Endothelial cell of umbilical vein (primary cell): ENCODE measurements at regions not wholly inside any gene's neighbourhood (a gene's known extent, or its start where the extent isn't known, plus 50 kb on each side); places are given as distances from the start of the nearest gene placed in this dataset.

ENCODE experiments used
- BruUV-seq: library from RNA; stranded (reverse); fragments of 400-500 nt; replicated peaks from 2 replicates; lab custom pipeline; 2021; lab: Mats Ljungman, UMichigan
- CTCF ChIA-PET: fragments of 300-600, 350-600 bp; sonication (Branson Sonifier 250); formaldehyde crosslinking; loops from one replicate; lab custom pipeline; 2021; ENCODE audit warnings: antibody characterized with exemption, inconsistent platforms; lab: Charles Lee
- POLR2A ChIA-PET: fragments of 300-600, 350-600 bp; sonication (Branson Sonifier 250); formaldehyde crosslinking; loops from one replicate; lab custom pipeline; 2021; ENCODE audit warnings: antibody characterized with exemption, inconsistent platforms; lab: Charles Lee
- DNase-seq: peaks from one replicate; pipeline ENCODE4 v3.0.0-alpha.2; 2011; ENCODE audit warnings: low read depth, low spot score
- FAIRE-seq: peaks from 2 replicates; lab custom pipeline; 2011; peaks lifted over from hg19 to GRCh38; lab: Jason Lieb, UNC
- H2AFZ ChIP-seq: 2 replicates; pipeline ENCODE4 v1.6.0; 2012; ENCODE audit warnings: low read depth, low read length, control low read depth, inconsistent platforms
- H3K27ac ChIP-seq: 2 replicates; pipeline ENCODE4 v1.5.1; 2011; ENCODE audit warnings: low read depth, mild to moderate bottlenecking, control low read depth, low read length, moderate library complexity; ENCODE audit not compliant: insufficient read depth
- H3K27me3 ChIP-seq, 2 experiments: 2 replicates each; pipeline versions ENCODE4 v1.6.0 to v1.6.1; 2011; ENCODE audit warnings: low read length in 2 of 2, mixed read lengths in 1 of 2; ENCODE audit not compliant: control insufficient read depth in 2 of 2, insufficient read depth in 2 of 2
- H3K36me3 ChIP-seq, 2 experiments: 2 replicates in 1 of 2; 3 replicates in 1 of 2; pipeline ENCODE4 v1.5.1; 2011; ENCODE audit warnings: low read length in 2 of 2, mild to moderate bottlenecking in 1 of 2, moderate library complexity in 1 of 2; ENCODE audit not compliant: control insufficient read depth in 2 of 2, insufficient read depth in 2 of 2; ENCODE audit errors: extremely low read depth in 1 of 2
- H3K4me1 ChIP-seq: 3 replicates; pipeline ENCODE4 v1.5.1; 2011; ENCODE audit warnings: mild to moderate bottlenecking, low read length; ENCODE audit not compliant: control insufficient read depth, insufficient read depth; ENCODE audit errors: extremely low read depth
- H3K4me2 ChIP-seq: 2 replicates; pipeline ENCODE4 v1.6.1; 2011; ENCODE audit warnings: low read length, control low read depth, mixed read lengths; ENCODE audit not compliant: insufficient read depth
- H3K4me3 ChIP-seq, 3 experiments: fragments of 200-600 bp in 1 of 3; sonication (generic), shearing (Covaris generic) in 1 of 3; replicated peaks in 1 of 3; 2 replicates each; pipeline ENCODE4 v1.5.1; 2011 to 2016; ENCODE audit warnings: control low read depth in 3 of 3, low read length in 3 of 3, mild to moderate bottlenecking in 2 of 3, inconsistent platforms in 1 of 3, low read depth in 1 of 3, moderate library complexity in 1 of 3; ENCODE audit not compliant: insufficient read depth in 1 of 3
- H3K79me2 ChIP-seq: 2 replicates; pipeline ENCODE4 v1.6.0; 2012; ENCODE audit warnings: low read length, inconsistent platforms; ENCODE audit not compliant: control insufficient read depth, insufficient read depth
- H3K9ac ChIP-seq: replicated peaks from 2 replicates; pipeline ENCODE3; 2011; ENCODE audit warnings: low read length, control low read depth; ENCODE audit not compliant: insufficient read depth; ENCODE audit errors: extremely low read depth
- H3K9me1 ChIP-seq: replicated peaks from 3 replicates; pipeline ENCODE4 v1.6.0; 2011; ENCODE audit warnings: mild to moderate bottlenecking, low read length; ENCODE audit not compliant: control insufficient read depth, insufficient read depth; ENCODE audit errors: extremely low read depth
- H3K9me3 ChIP-seq: replicated peaks from 2 replicates; pipeline ENCODE4 v1.5.1; 2012; ENCODE audit warnings: low read length, inconsistent platforms; ENCODE audit not compliant: control insufficient read depth, insufficient read depth
- H4K20me1 ChIP-seq: replicated peaks from 2 replicates; pipeline ENCODE3; 2011; ENCODE audit warnings: mild to moderate bottlenecking, low read length; ENCODE audit not compliant: control insufficient read depth, insufficient read depth; ENCODE audit errors: extremely low read depth
- EZH2 ChIP-seq: IDR thresholded peaks from 2 replicates; pipeline ENCODE4 v1.6.1; 2012; ENCODE audit warnings: borderline replicate concordance, low read depth, mild to moderate bottlenecking, moderate library complexity, low read length, inconsistent platforms; ENCODE audit not compliant: severe bottlenecking
- FOS ChIP-seq: IDR thresholded peaks from 2 replicates; pipeline ENCODE4 v1.6.1; 2011; ENCODE audit warnings: mild to moderate bottlenecking, low read length, moderate library complexity, borderline replicate concordance; ENCODE audit not compliant: insufficient read depth
- GATA2 ChIP-seq: IDR thresholded peaks from 2 replicates; pipeline ENCODE4 v1.7.0; 2011; ENCODE audit warnings: low read depth, mild to moderate bottlenecking, moderate library complexity, mixed read lengths, low read length; ENCODE audit not compliant: insufficient read length, insufficient read depth
- JUN ChIP-seq: IDR thresholded peaks from 2 replicates; pipeline ENCODE4 v1.6.1; 2011; ENCODE audit warnings: borderline replicate concordance, low read depth; ENCODE audit not compliant: insufficient read length, insufficient read depth
- MYC ChIP-seq: IDR thresholded peaks from one replicate; pipeline ENCODE4 v1.6.1; 2011; ENCODE audit warnings: mild to moderate bottlenecking, low read depth, low read length
- POLR2A ChIP-seq: IDR thresholded peaks from 2 replicates; pipeline ENCODE4 v1.6.1; 2012; ENCODE audit warnings: low read depth, mild to moderate bottlenecking, control low read depth, low read length
- POLR2AphosphoS5 ChIP-seq: IDR thresholded peaks from 2 replicates; pipeline ENCODE4 v1.6.1; 2012; ENCODE audit warnings: low read depth, mild to moderate bottlenecking, control low read depth, low read length, moderate library complexity; ENCODE audit not compliant: insufficient read depth
- dilution Hi-C: fragments of 300-500 bp; cut with MboI; formaldehyde crosslinking; loops from one replicate; pipeline ENCODE4 v1.15.0; 2019; ENCODE audit warnings: low sequenced_read_pairs; ENCODE audit not compliant: extremely low pct_ligation_motif_present
- intact Hi-C: fragments of 100-400 bp; cut with micrococcal nuclease; formaldehyde crosslinking; loops from one replicate; pipeline ENCODE4 v1.10.0; 2022
- TF ChIP-seq, protein P1 (sequence below): IDR thresholded peaks from 2 replicates; pipeline ENCODE4 v1.6.1; 2011; ENCODE audit not compliant: insufficient read depth, insufficient read length
- TF ChIP-seq, protein P2 (sequence below), 2 donors: IDR thresholded peaks; 1 replicate in 1 of 2; 2 replicates in 1 of 2; pipeline ENCODE4 v1.5.1; 2011; ENCODE audit warnings: low read length in 2 of 2, mild to moderate bottlenecking in 2 of 2, moderate library complexity in 2 of 2, control low read depth in 1 of 2, inconsistent platforms in 1 of 2, low read depth in 1 of 2; ENCODE audit not compliant: insufficient read depth in 1 of 2; ENCODE audit errors: extremely low read depth in 1 of 2

- Histone ChIP-seq H4K20me1 (no peaks in the 10 kb centered on the region), H3K9me1 (no peaks in the 10 kb centered on the region), H3K27ac (no peak overlapping the region), H3K4me3 (no peak overlapping the region), H3K27me3 (peaks cover 9 to 29% of the 10 kb centered on the region in 2 experiments), H3K36me3 (no peaks in the 10 kb centered on the region), H3K4me1 (no peaks in the 10 kb centered on the region), H3K4me2 (no peak overlapping the region), H3K9ac (no peak overlapping the region), H3K79me2 (no peaks in the 10 kb centered on the region), H2AFZ (no peak overlapping the region), H3K9me3 (no peaks in the 10 kb centered on the region)
- dilution Hi-C loops = no loop called here
- FAIRE-seq = no peak
- POLR2A ChIA-PET = no interaction called here
- TF ChIP-seq MYC = no peak
- TF ChIP-seq, protein P1, sequence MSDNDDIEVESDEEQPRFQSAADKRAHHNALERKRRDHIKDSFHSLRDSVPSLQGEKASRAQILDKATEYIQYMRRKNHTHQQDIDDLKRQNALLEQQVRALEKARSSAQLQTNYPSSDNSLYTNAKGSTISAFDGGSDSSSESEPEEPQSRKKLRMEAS = no peak
- no peak for TF ChIP-seq FOS
- TF ChIP-seq JUN = no peak
- TF ChIP-seq EZH2 = no peak
- no peak for TF ChIP-seq POLR2A
- TF ChIP-seq GATA2 = no peak
- TF ChIP-seq, protein P2, sequence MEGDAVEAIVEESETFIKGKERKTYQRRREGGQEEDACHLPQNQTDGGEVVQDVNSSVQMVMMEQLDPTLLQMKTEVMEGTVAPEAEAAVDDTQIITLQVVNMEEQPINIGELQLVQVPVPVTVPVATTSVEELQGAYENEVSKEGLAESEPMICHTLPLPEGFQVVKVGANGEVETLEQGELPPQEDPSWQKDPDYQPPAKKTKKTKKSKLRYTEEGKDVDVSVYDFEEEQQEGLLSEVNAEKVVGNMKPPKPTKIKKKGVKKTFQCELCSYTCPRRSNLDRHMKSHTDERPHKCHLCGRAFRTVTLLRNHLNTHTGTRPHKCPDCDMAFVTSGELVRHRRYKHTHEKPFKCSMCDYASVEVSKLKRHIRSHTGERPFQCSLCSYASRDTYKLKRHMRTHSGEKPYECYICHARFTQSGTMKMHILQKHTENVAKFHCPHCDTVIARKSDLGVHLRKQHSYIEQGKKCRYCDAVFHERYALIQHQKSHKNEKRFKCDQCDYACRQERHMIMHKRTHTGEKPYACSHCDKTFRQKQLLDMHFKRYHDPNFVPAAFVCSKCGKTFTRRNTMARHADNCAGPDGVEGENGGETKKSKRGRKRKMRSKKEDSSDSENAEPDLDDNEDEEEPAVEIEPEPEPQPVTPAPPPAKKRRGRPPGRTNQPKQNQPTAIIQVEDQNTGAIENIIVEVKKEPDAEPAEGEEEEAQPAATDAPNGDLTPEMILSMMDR (IDR thresholded peaks at IDR 0.05; ENCODE audit: extremely low read depth in 1 of 2, insufficient read depth in 1 of 2, low read depth in 1 of 2, low read length in 2 of 2) = no peak
- TF ChIP-seq POLR2AphosphoS5 = no peak
- CTCF ChIA-PET = no interaction called here
- no peak for DNase-seq
- BruUV-seq = no TSS peak
- intact Hi-C loops = no loop called here
These were observed 112.1 kb downstream of the LACC1 start for GRCh38 chr13:43991773-43992201.
